Mammary epithelial cell (primary cell): ENCODE measurements at regions not wholly inside any gene's neighbourhood (a gene's known extent, or its start where the extent isn't known, plus 50 kb on each side); places are given as distances from the start of the nearest gene placed in this dataset.

ENCODE experiments used
- CTCF ChIP-seq, 2 donors: IDR thresholded peaks in 1 of 2; conservative IDR thresholded peaks in 1 of 2; 2 replicates each; pipeline ENCODE4 v1.5.1; 2011 to 2012; ENCODE audit warnings: inconsistent platforms in 2 of 2, low read length in 2 of 2, mild to moderate bottlenecking in 2 of 2, control low read depth in 1 of 2, low read depth in 1 of 2; ENCODE audit not compliant: insufficient read depth in 1 of 2; ENCODE audit errors: extremely low read depth in 1 of 2
- EZH2 ChIP-seq: IDR thresholded peaks from 2 replicates; pipeline ENCODE4 v1.6.1; 2012; ENCODE audit warnings: low read length, inconsistent platforms, borderline replicate concordance

- TF ChIP-seq EZH2 (no peak), CTCF (conservative IDR thresholded peaks at IDR 0.05 in 1 of 2, IDR thresholded peaks at IDR 0.05 in 1 of 2; ENCODE audit: extremely low read depth in 1 of 2, insufficient read depth in 1 of 2, low read depth in 1 of 2, low read length in 2 of 2) (no peak)
These were observed 388.3 kb upstream of the SMIM21 start for GRCh38 chr18:75815767-75816166.
